PC-3 (cell line): ENCODE measurements at regions not wholly inside any gene's neighbourhood (a gene's known extent, or its start where the extent isn't known, plus 50 kb on each side); places are given as distances from the start of the nearest gene placed in this dataset.

Experiments used
- EZH2 ChIP-seq: fragments of 300-600 bp; sonication (generic); IDR thresholded peaks from one replicate; pipeline ENCODE4 v1.6.1; 2017; ENCODE audit warnings: antibody characterized with exemption, mild to moderate bottlenecking, low read length; ENCODE audit not compliant: unreplicated experiment
- TF ChIP-seq, protein P1 (sequence below): fragments of 300-600 bp; sonication (generic); conservative IDR thresholded peaks from 2 replicates; pipeline ENCODE4 v1.5.1; 2017; ENCODE audit warnings: antibody characterized with exemption, low read depth, mild to moderate bottlenecking, low read length

DNA sequence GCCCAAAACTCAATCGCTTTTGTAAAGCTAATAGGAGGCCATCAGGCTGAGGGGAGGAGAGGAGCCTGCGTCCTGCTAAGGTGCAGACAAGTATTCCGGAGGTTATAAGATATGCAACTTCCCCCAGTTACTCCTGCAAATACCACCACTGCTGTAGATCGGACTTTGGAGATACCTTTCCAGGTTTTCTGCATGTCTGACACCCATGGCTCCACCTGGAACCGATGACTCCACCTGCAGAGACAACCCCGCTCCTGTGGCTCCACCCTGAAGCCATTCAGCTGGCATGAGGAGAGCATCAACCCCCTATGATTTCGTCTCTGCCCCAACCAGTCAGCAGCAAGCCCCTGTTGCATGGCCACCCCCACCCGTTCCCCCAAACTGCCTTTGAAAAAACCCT, 59.7 kb upstream of the SAMD5 start:
- TF ChIP-seq, protein P1, sequence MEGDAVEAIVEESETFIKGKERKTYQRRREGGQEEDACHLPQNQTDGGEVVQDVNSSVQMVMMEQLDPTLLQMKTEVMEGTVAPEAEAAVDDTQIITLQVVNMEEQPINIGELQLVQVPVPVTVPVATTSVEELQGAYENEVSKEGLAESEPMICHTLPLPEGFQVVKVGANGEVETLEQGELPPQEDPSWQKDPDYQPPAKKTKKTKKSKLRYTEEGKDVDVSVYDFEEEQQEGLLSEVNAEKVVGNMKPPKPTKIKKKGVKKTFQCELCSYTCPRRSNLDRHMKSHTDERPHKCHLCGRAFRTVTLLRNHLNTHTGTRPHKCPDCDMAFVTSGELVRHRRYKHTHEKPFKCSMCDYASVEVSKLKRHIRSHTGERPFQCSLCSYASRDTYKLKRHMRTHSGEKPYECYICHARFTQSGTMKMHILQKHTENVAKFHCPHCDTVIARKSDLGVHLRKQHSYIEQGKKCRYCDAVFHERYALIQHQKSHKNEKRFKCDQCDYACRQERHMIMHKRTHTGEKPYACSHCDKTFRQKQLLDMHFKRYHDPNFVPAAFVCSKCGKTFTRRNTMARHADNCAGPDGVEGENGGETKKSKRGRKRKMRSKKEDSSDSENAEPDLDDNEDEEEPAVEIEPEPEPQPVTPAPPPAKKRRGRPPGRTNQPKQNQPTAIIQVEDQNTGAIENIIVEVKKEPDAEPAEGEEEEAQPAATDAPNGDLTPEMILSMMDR = no peak
- TF ChIP-seq EZH2 = no peak
